ENCODE measurements at regions not wholly inside any gene's neighbourhood (a gene's known extent, or its start where the extent isn't known, plus 50 kb on each side); places are given as distances from the start of the nearest gene placed in this dataset.

DNA sequence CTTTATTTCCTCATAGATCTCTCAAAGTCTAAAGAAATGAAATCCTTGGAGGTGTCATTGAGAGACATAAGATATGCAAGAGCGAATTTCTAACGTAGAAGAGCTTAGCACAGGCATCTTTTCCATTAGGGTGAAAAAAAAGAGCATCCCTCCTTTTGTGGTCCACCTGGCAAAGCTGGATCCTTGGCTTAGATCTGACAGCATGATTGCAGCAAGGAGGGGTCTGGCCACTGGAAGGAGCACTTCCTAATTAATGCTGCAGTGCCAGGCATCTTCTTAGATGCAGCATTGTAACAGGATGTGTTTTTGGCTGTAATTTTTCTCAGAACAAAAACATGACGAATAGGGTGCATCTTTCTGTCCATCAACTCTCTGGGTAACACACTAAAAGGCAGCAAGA is 60.1 kb upstream of the TFAP2D start:
- TF ChIP-seq, protein P1, sequence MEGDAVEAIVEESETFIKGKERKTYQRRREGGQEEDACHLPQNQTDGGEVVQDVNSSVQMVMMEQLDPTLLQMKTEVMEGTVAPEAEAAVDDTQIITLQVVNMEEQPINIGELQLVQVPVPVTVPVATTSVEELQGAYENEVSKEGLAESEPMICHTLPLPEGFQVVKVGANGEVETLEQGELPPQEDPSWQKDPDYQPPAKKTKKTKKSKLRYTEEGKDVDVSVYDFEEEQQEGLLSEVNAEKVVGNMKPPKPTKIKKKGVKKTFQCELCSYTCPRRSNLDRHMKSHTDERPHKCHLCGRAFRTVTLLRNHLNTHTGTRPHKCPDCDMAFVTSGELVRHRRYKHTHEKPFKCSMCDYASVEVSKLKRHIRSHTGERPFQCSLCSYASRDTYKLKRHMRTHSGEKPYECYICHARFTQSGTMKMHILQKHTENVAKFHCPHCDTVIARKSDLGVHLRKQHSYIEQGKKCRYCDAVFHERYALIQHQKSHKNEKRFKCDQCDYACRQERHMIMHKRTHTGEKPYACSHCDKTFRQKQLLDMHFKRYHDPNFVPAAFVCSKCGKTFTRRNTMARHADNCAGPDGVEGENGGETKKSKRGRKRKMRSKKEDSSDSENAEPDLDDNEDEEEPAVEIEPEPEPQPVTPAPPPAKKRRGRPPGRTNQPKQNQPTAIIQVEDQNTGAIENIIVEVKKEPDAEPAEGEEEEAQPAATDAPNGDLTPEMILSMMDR (conservative IDR thresholded peaks at IDR 0.05 in 1 of 2, IDR thresholded peaks at IDR 0.05 in 1 of 2; ENCODE audit: extremely low read depth in 1 of 2, insufficient read depth in 1 of 2, low read depth in 1 of 2, low read length in 2 of 2) = no peak
- TF ChIP-seq EZH2 (IDR thresholded peaks at IDR 0.05; ENCODE audit: borderline replicate concordance, low read length) = no peak

All from mammary epithelial cell (primary cell).